ENCODE measurements at regions not wholly inside any gene's neighbourhood (a gene's known extent, or its start where the extent isn't known, plus 50 kb on each side); places are given as distances from the start of the nearest gene placed in this dataset.
"Not testable (repeated sequence)": the region's sequence is repeated elsewhere in the genome, so short reads cannot be mapped to it uniquely, and the experiment has no call there.

GRCh38 chr13:62779161-62779560 is 1363.5 kb upstream of the PCDH20 start:
- TF ChIP-seq CTCF (IDR thresholded peaks at IDR 0.05; ENCODE audit: low read depth, low read length), result no peak
- Histone ChIP-seq H3K27me3 (ENCODE audit: control insufficient read depth, insufficient read depth, low read length) (no peaks in the 10 kb centered on the region), H3K9me3 (ENCODE audit: control insufficient read depth, insufficient read depth, low read length) (no peaks in the 10 kb centered on the region), H3K27ac (ENCODE audit: low read depth, low read length) (no peak overlapping the region), H3K4me3 (ENCODE audit: low read depth, low read length) (no peak overlapping the region)
- ChIA-PET CTCF (no interaction called here), POLR2A (no interaction called here)
- no peak for DNase-seq (ENCODE audit: low read depth, low spot score)

GRCh38 chr13:62767473-62767872 is 1351.8 kb upstream of the PCDH20 start:
- Histone ChIP-seq H3K27me3 (ENCODE audit: control insufficient read depth, insufficient read depth, low read length) (no peaks in the 10 kb centered on the region), H3K27ac (ENCODE audit: low read depth, low read length) (no peak overlapping the region), H3K4me3 (ENCODE audit: low read depth, low read length) (no peak overlapping the region), H3K9me3 (ENCODE audit: control insufficient read depth, insufficient read depth, low read length) (no peaks in the 10 kb centered on the region)
- POLR2A ChIA-PET, result no interaction called here
- CTCF ChIA-PET, result no interaction called here
- DNase-seq (ENCODE audit: low read depth, low spot score), result no peak
- no peak for TF ChIP-seq CTCF (IDR thresholded peaks at IDR 0.05; ENCODE audit: low read depth, low read length)

DNA sequence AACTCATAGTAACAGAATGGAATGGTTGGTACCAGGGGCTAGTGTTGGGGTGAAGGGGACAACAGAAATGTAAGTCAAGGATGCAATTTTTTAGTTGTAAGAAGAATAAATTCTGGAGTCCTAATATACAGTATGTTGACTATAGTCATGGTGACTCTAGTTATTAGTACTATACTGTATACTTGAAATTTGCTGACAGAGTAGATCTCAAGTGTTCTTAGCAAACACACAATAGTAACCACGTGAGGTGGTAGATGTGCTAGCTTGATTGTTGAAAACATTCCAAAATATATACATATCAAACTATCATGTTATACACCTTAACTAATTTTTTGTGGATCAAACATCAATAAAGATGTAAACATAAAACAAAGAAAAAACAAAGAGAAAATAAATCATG is 1345.1 kb upstream of the PCDH20 start:
- no peak overlapping the region for H3K27ac ChIP-seq (ENCODE audit: low read depth, low read length)
- H3K4me3 ChIP-seq (ENCODE audit: low read depth, low read length), result no peak overlapping the region
- CTCF ChIA-PET, result no interaction called here
- no peak for TF ChIP-seq CTCF (IDR thresholded peaks at IDR 0.05; ENCODE audit: low read depth, low read length)
- POLR2A ChIA-PET, result no interaction called here
- no peak for DNase-seq (ENCODE audit: low read depth, low spot score)
- no peaks in the 10 kb centered on the region for H3K9me3 ChIP-seq (ENCODE audit: control insufficient read depth, insufficient read depth, low read length)
- H3K27me3 ChIP-seq (ENCODE audit: control insufficient read depth, insufficient read depth, low read length), result no peaks in the 10 kb centered on the region

DNA sequence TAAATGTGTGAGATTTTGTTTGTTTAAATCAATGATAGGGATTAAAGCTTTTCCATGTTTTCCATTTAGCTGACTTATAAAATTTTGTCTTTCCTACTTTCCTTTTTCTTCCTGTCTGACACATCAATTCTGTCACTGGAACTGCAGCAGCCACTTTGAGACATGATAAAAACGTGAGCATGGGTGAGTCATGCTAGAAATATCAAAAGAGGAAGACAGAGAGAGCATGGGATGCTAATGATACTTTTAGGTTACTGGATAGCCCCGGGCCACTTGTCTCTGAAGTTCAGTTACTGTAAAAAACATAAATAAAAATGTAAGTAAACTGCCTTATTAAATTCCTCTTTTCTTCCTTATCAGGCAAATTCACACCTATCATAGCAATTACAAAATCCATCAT is 1332.0 kb upstream of the PCDH20 start:
- no peak overlapping the region for H3K4me3 ChIP-seq (ENCODE audit: low read depth, low read length)
- DNase-seq (ENCODE audit: low read depth, low spot score), result no peak
- H3K27ac ChIP-seq (ENCODE audit: low read depth, low read length), result no peak overlapping the region
- TF ChIP-seq CTCF (IDR thresholded peaks at IDR 0.05; ENCODE audit: low read depth, low read length), result no peak
- no peaks in the 10 kb centered on the region for H3K27me3 ChIP-seq (ENCODE audit: control insufficient read depth, insufficient read depth, low read length)
- CTCF ChIA-PET, result no interaction called here
- POLR2A ChIA-PET, result no interaction called here
- H3K9me3 ChIP-seq (ENCODE audit: control insufficient read depth, insufficient read depth, low read length), result no peaks in the 10 kb centered on the region

GRCh38 chr13:62747152-62747551 is 1331.5 kb upstream of the PCDH20 start:
- H3K4me3 ChIP-seq (ENCODE audit: low read depth, low read length), result no peak overlapping the region
- no peak for DNase-seq (ENCODE audit: low read depth, low spot score)
- no peaks in the 10 kb centered on the region for H3K9me3 ChIP-seq (ENCODE audit: control insufficient read depth, insufficient read depth, low read length)
- ChIA-PET POLR2A (no interaction called here), CTCF (no interaction called here)
- no peaks in the 10 kb centered on the region for H3K27me3 ChIP-seq (ENCODE audit: control insufficient read depth, insufficient read depth, low read length)
- no peak for TF ChIP-seq CTCF (IDR thresholded peaks at IDR 0.05; ENCODE audit: low read depth, low read length)
- no peak overlapping the region for H3K27ac ChIP-seq (ENCODE audit: low read depth, low read length)

DNA sequence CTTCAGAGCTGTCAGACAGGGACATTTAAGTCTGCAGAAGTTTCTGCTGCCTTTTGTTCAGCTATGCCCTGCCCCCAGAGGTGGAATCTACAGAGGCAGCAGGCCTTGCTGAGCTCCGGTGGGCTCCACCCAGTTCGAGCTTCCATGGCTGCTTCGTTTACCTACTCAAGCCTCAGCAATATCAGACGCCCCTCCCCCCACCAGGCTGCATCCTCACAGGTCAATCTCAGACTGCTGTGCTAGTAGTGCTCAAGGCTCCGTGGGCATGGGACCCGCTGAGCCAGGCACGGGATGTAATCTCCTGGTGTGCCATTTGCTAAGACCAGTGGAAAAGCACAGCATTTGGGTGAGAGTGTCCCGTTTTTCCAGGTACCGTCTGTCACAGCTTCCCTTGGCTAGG is 1314.1 kb upstream of the PCDH20 start:
- DNase-seq (ENCODE audit: low read depth, low spot score); CTCF ChIA-PET; H3K27ac ChIP-seq (ENCODE audit: low read depth, low read length); H3K9me3 ChIP-seq (ENCODE audit: control insufficient read depth, insufficient read depth, low read length); H3K4me3 ChIP-seq (ENCODE audit: low read depth, low read length); H3K27me3 ChIP-seq (ENCODE audit: control insufficient read depth, insufficient read depth, low read length); POLR2A ChIA-PET: not testable (repeated sequence)

Data from AG04450 (cell line).